SK-N-SH (cell line): ENCODE measurements at regions not wholly inside any gene's neighbourhood (a gene's known extent, or its start where the extent isn't known, plus 50 kb on each side); places are given as distances from the start of the nearest gene placed in this dataset.

Source experiments
- CTCF ChIA-PET: fragments of 300-600, 350-600 bp; formaldehyde crosslinking; extraction: SDS; loops from one replicate; lab custom pipeline; 2021; lab: Yijun Ruan, JAX
- POLR2A ChIA-PET: fragments of 350-600 bp; sonication (Branson Sonifier 250); formaldehyde crosslinking; extraction: SDS; loops from one replicate; lab custom pipeline; 2020; ENCODE audit warnings: antibody characterized with exemption, inconsistent platforms; lab: Yijun Ruan, JAX
- DNase-seq: peaks from one replicate; pipeline ENCODE4 v3.0.0; 2012
- H2AFZ ChIP-seq: fragments of 200-600 bp; sonication (generic); 2 replicates; pipeline ENCODE4 v1.8.1; 2016; ENCODE audit warnings: antibody characterized with exemption, mild to moderate bottlenecking, low read depth
- H3F3A ChIP-seq: fragments of 200-600 bp; sonication (generic); replicated peaks from 2 replicates; pipeline ENCODE3; 2016; ENCODE audit warnings: antibody characterized with exemption, mild to moderate bottlenecking; ENCODE audit not compliant: insufficient read depth
- H3K27ac ChIP-seq, 2 experiments: fragments of 200-500 bp in 1 of 2; fragments of 200-600 bp in 1 of 2; sonication (Bioruptor generic) in 1 of 2; sonication (generic), shearing (Covaris generic) in 1 of 2; 2 replicates each; pipeline versions ENCODE4 v1.5.1 to v1.6.1; 2014 to 2016; ENCODE audit warnings: low read depth in 2 of 2, inconsistent platforms in 1 of 2, low read length in 1 of 2, mild to moderate bottlenecking in 1 of 2, mixed read lengths in 1 of 2
- H3K27me3 ChIP-seq: fragments of 200-600 bp; sonication (generic), shearing (Covaris generic); 2 replicates; pipeline ENCODE4 v1.6.1; 2016; ENCODE audit warnings: mixed run types; ENCODE audit not compliant: insufficient read depth
- H3K36me3 ChIP-seq, 2 experiments: fragments of 200-500 bp in 1 of 2; fragments of 200-600 bp in 1 of 2; sonication (Bioruptor generic) in 1 of 2; sonication (generic) in 1 of 2; replicated peaks in 1 of 2; 2 replicates each; pipeline versions ENCODE3 to v1.5.1; 2014 to 2016; ENCODE audit warnings: low read length in 1 of 2, mild to moderate bottlenecking in 1 of 2; ENCODE audit not compliant: insufficient read depth in 2 of 2, control insufficient read depth in 1 of 2
- H3K4me1 ChIP-seq, 2 experiments: fragments of 200-500 bp in 1 of 2; fragments of 200-600 bp in 1 of 2; sonication (Bioruptor generic) in 1 of 2; sonication (generic), shearing (Covaris generic) in 1 of 2; 2 replicates each; pipeline versions ENCODE4 v1.5.1 to v1.6.1; 2014 to 2016; ENCODE audit warnings: low read depth in 1 of 2, low read length in 1 of 2, mixed run types in 1 of 2; ENCODE audit not compliant: insufficient read depth in 2 of 2, control insufficient read depth in 1 of 2
- H3K4me2 ChIP-seq: fragments of 200-600 bp; sonication (generic), shearing (Covaris generic); 2 replicates; pipeline ENCODE4 v1.6.1; 2017; ENCODE audit warnings: mixed run types
- H3K4me3 ChIP-seq, 2 experiments: fragments of 200-500 bp in 1 of 2; fragments of 200-600 bp in 1 of 2; sonication (Bioruptor generic) in 1 of 2; sonication (generic), shearing (Covaris generic) in 1 of 2; 2 replicates each; pipeline versions ENCODE4 v1.5.1 to v1.8.1; 2014 to 2016; ENCODE audit warnings: low read depth in 2 of 2, inconsistent platforms in 1 of 2, low read length in 1 of 2, mild to moderate bottlenecking in 1 of 2, mixed read lengths in 1 of 2, moderate library complexity in 1 of 2
- H3K79me2 ChIP-seq: fragments of 200-600 bp; sonication (generic); 2 replicates; pipeline ENCODE4 v1.8.1; 2017; ENCODE audit warnings: mild to moderate bottlenecking; ENCODE audit not compliant: insufficient read depth
- H3K9ac ChIP-seq: fragments of 200-600 bp; sonication (generic); 2 replicates; pipeline ENCODE4 v1.6.1; 2017; ENCODE audit warnings: mixed run types
- H3K9me2 ChIP-seq: fragments of 200-600 bp; sonication (generic); 2 replicates; pipeline ENCODE4 v1.6.1; 2017; ENCODE audit warnings: mixed run types
- H3K9me3 ChIP-seq: fragments of 200-600 bp; sonication (generic); 2 replicates; pipeline ENCODE4 v1.6.1; 2017; ENCODE audit warnings: mixed run types, mild to moderate bottlenecking, moderate library complexity
- H4K20me1 ChIP-seq: fragments of 200-600 bp; sonication (generic); 2 replicates; pipeline ENCODE4 v1.6.1; 2017; ENCODE audit warnings: mild to moderate bottlenecking, mixed run types; ENCODE audit not compliant: insufficient read depth
- EP300 ChIP-seq, 2 experiments: IDR thresholded peaks; 2 replicates each; pipeline versions ENCODE4 v1.4.0 to v1.6.1; 2012; ENCODE audit warnings: borderline replicate concordance in 1 of 2, low read depth in 1 of 2, low read length in 1 of 2
- EZH2phosphoT487 ChIP-seq: fragments of 200-600 bp; sonication (generic); IDR thresholded peaks from 2 replicates; pipeline ENCODE4 v1.6.1; 2017; ENCODE audit warnings: low read depth, mixed run types, mild to moderate bottlenecking, antibody characterized with exemption, moderate library complexity, borderline replicate concordance
- FOXJ3 ChIP-seq: sonication (generic); formaldehyde crosslinking; IDR thresholded peaks from 2 replicates; pipeline ENCODE4 v1.5.1; 2020; ENCODE audit warnings: mild to moderate bottlenecking, missing genetic modification reagents
- FOXM1 ChIP-seq: IDR thresholded peaks from 2 replicates; pipeline ENCODE4 v1.4.0; 2012; ENCODE audit warnings: low read depth, mild to moderate bottlenecking
- GABPA ChIP-seq: IDR thresholded peaks from 2 replicates; pipeline ENCODE4 v1.4.0; 2012; ENCODE audit warnings: low read depth, mild to moderate bottlenecking
- JUND ChIP-seq: IDR thresholded peaks from 2 replicates; pipeline ENCODE4 v1.4.0; 2012
- MAX ChIP-seq: IDR thresholded peaks from 2 replicates; pipeline ENCODE4 v1.4.0; 2012; ENCODE audit warnings: low read depth
- MEF2A ChIP-seq: IDR thresholded peaks from 2 replicates; pipeline ENCODE4 v1.4.0; 2012; ENCODE audit warnings: low read depth, borderline replicate concordance
- MXI1 ChIP-seq: IDR thresholded peaks from 2 replicates; pipeline ENCODE4 v1.6.1; 2012; ENCODE audit warnings: mild to moderate bottlenecking, low read depth, low read length, improper control_type of control experiment
- NRF1 ChIP-seq: IDR thresholded peaks from 2 replicates; pipeline ENCODE4 v1.6.1; 2012; ENCODE audit warnings: low read depth, mild to moderate bottlenecking, low read length
- POLR2AphosphoS5 ChIP-seq: IDR thresholded peaks from 2 replicates; pipeline ENCODE4 v1.6.1; 2012; ENCODE audit warnings: low read depth, low read length
- RAD21 ChIP-seq: IDR thresholded peaks from 2 replicates; pipeline ENCODE4 v1.6.1; 2012; ENCODE audit warnings: mild to moderate bottlenecking, low read length
- RFX5 ChIP-seq: IDR thresholded peaks from 2 replicates; pipeline ENCODE4 v1.6.1; 2012; ENCODE audit warnings: mild to moderate bottlenecking, improper control_type of control experiment, low read length
- SIN3A ChIP-seq: IDR thresholded peaks from 2 replicates; pipeline ENCODE4 v1.6.1; 2012; ENCODE audit warnings: low read depth, mild to moderate bottlenecking, low read length, moderate library complexity, borderline replicate concordance
- TCF12 ChIP-seq: IDR thresholded peaks from 2 replicates; pipeline ENCODE4 v1.4.0; 2012
- TEAD4 ChIP-seq: IDR thresholded peaks from 2 replicates; pipeline ENCODE4 v1.4.0; 2012; ENCODE audit warnings: mild to moderate bottlenecking, borderline replicate concordance; ENCODE audit not compliant: insufficient read depth
- WGBS: methylation state at CpG from one replicate; pipeline ENCODE4 v1.1.6; 2017; ENCODE audit warnings: low lambda C conversion rate; 5-methylcytosine and 5-hydroxymethylcytosine counted together
- TF ChIP-seq, protein P1 (sequence below): fragments of 200-600 bp; sonication (generic); IDR thresholded peaks from 2 replicates; pipeline ENCODE4 v1.6.1; 2017; ENCODE audit warnings: antibody characterized with exemption, mild to moderate bottlenecking, moderate library complexity
- TF ChIP-seq, protein P2 (sequence below): IDR thresholded peaks from 2 replicates; pipeline ENCODE4; 2012
- TF ChIP-seq, protein P3 (sequence below): IDR thresholded peaks from 2 replicates; pipeline ENCODE4 v1.4.0; 2012; ENCODE audit warnings: low read depth, borderline replicate concordance
- TF ChIP-seq, protein P4 (sequence below): fragments of 150-350 bp; IDR thresholded peaks from 2 replicates; pipeline ENCODE4 v1.6.1; 2016; ENCODE audit warnings: mild to moderate bottlenecking, low read depth, low read length

GRCh38 chrX:145715641-145716138 is 101.9 kb upstream of the SLITRK2 start:
- H3K9me3 ChIP-seq = no peaks in the 10 kb centered on the region
- ChIA-PET CTCF (no interaction called here), POLR2A (no interaction called here)
- no peaks in the 10 kb centered on the region for H4K20me1 ChIP-seq
- TF ChIP-seq JUND = no peak
- TF ChIP-seq MEF2A = no peak
- no peak for TF ChIP-seq MXI1
- TF ChIP-seq, protein P1, sequence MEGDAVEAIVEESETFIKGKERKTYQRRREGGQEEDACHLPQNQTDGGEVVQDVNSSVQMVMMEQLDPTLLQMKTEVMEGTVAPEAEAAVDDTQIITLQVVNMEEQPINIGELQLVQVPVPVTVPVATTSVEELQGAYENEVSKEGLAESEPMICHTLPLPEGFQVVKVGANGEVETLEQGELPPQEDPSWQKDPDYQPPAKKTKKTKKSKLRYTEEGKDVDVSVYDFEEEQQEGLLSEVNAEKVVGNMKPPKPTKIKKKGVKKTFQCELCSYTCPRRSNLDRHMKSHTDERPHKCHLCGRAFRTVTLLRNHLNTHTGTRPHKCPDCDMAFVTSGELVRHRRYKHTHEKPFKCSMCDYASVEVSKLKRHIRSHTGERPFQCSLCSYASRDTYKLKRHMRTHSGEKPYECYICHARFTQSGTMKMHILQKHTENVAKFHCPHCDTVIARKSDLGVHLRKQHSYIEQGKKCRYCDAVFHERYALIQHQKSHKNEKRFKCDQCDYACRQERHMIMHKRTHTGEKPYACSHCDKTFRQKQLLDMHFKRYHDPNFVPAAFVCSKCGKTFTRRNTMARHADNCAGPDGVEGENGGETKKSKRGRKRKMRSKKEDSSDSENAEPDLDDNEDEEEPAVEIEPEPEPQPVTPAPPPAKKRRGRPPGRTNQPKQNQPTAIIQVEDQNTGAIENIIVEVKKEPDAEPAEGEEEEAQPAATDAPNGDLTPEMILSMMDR = no peak
- TF ChIP-seq, protein P2, sequence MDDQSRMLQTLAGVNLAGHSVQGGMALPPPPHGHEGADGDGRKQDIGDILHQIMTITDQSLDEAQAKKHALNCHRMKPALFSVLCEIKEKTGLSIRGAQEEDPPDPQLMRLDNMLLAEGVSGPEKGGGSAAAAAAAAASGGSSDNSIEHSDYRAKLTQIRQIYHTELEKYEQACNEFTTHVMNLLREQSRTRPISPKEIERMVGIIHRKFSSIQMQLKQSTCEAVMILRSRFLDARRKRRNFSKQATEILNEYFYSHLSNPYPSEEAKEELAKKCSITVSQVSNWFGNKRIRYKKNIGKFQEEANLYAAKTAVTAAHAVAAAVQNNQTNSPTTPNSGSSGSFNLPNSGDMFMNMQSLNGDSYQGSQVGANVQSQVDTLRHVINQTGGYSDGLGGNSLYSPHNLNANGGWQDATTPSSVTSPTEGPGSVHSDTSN = no peak
- TF ChIP-seq, protein P3, sequence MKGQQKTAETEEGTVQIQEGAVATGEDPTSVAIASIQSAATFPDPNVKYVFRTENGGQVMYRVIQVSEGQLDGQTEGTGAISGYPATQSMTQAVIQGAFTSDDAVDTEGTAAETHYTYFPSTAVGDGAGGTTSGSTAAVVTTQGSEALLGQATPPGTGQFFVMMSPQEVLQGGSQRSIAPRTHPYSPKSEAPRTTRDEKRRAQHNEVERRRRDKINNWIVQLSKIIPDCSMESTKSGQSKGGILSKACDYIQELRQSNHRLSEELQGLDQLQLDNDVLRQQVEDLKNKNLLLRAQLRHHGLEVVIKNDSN = no peak
- no peak for TF ChIP-seq SIN3A
- no peak for TF ChIP-seq RFX5
- TF ChIP-seq GABPA = no peak
- no peak for TF ChIP-seq TCF12
- TF ChIP-seq NRF1 = no peak
- H3K9me2 ChIP-seq = no peaks in the 10 kb centered on the region
- H3K4me2 ChIP-seq = no peak overlapping the region
- DNase-seq = no peak
- no peak overlapping the region for H3K4me3 ChIP-seq
- no peak overlapping the region for H3K9ac ChIP-seq
- no peaks in the 10 kb centered on the region for H3K79me2 ChIP-seq
- no peaks in the 10 kb centered on the region for H3F3A ChIP-seq
- 10% methylated on average over 5 of the region's 5 CpGs for WGBS
- H3K36me3 ChIP-seq = no peaks in the 10 kb centered on the region
- no peaks in the 10 kb centered on the region for H3K27me3 ChIP-seq
- H2AFZ ChIP-seq = no peak overlapping the region
- H3K4me1 ChIP-seq = no peaks in the 10 kb centered on the region
- H3K27ac ChIP-seq = no peak overlapping the region

DNA sequence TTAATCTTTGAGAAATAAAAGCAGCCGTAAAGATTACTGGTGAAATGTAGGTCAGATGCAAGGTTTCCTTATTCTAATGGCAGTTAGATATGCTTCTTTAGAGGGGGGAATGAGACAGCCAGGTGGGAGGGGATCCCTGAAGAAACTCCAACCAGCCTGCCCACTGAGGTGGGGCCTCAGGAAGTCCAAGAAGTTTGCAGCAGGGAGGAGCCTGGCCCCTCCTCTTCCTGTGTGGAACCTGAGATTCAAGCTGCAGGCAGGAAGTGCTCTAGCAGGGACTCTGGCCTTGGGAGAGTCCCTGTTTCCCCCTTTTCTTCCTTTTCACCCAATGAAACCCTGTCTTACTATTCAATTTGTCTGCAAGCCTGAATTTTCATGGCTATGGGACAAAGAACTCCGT is 101.4 kb upstream of the SLITRK2 start:
- Histone ChIP-seq H3K79me2 (no peaks in the 10 kb centered on the region), H3K4me1 (no peaks in the 10 kb centered on the region), H3K4me3 (no peak overlapping the region), H3K27me3 (no peaks in the 10 kb centered on the region), H3K27ac (no peak overlapping the region), H3K9me2 (no peaks in the 10 kb centered on the region), H3K4me2 (no peak overlapping the region), H3K36me3 (no peaks in the 10 kb centered on the region), H4K20me1 (no peaks in the 10 kb centered on the region), H3K9ac (no peak overlapping the region), H3F3A (no peaks in the 10 kb centered on the region), H3K9me3 (no peaks in the 10 kb centered on the region), H2AFZ (no peak overlapping the region)
- CTCF ChIA-PET = no interaction called here
- TF ChIP-seq FOXJ3 (CRISPR knock-in tag) = no peak
- TF ChIP-seq EZH2phosphoT487 = no peak
- TF ChIP-seq, protein P4, sequence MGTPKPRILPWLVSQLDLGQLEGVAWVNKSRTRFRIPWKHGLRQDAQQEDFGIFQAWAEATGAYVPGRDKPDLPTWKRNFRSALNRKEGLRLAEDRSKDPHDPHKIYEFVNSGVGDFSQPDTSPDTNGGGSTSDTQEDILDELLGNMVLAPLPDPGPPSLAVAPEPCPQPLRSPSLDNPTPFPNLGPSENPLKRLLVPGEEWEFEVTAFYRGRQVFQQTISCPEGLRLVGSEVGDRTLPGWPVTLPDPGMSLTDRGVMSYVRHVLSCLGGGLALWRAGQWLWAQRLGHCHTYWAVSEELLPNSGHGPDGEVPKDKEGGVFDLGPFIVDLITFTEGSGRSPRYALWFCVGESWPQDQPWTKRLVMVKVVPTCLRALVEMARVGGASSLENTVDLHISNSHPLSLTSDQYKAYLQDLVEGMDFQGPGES = no peak
- TF ChIP-seq EP300 (IDR thresholded peaks at IDR 0.05; ENCODE audit: borderline replicate concordance in 1 of 2, low read depth in 1 of 2, low read length in 1 of 2) = no peak
- no peak for TF ChIP-seq MAX
- no peak for TF ChIP-seq GABPA
- TF ChIP-seq, protein P2 = no peak
- TF ChIP-seq RAD21 = no peak
- TF ChIP-seq, protein P1 = no peak
- TF ChIP-seq POLR2AphosphoS5 = no peak
- no peak for TF ChIP-seq FOXM1
- no peak for TF ChIP-seq TEAD4
- no peak for DNase-seq
- WGBS = 24% methylated on average over 2 of the region's 2 CpGs
- POLR2A ChIA-PET = no interaction called here
